Stomach (tissue), 8 donors: ENCODE measurements at regions not wholly inside any gene's neighbourhood (a gene's known extent, or its start where the extent isn't known, plus 50 kb on each side); places are given as distances from the start of the nearest gene placed in this dataset.
A peak's percentile ranks its signal among the peaks of the same experiment; 100 is the strongest.

Experiments
- DNase-seq, 2 donors: peaks; one replicate each; pipeline versions ENCODE4 v3.0.0 to v3.0.0-alpha.2; 2013 to 2019
- H3K27ac ChIP-seq, 5 donors: fragments of 200-600 bp in 4 of 5; sonication (generic) in 4 of 5; one replicate each; pipeline ENCODE4 v1.5.1; 2013 to 2019; ENCODE audit warnings: mild to moderate bottlenecking in 1 of 5, moderate library complexity in 1 of 5
- H3K27me3 ChIP-seq, 3 donors: fragments of 200-600 bp; sonication (generic); one replicate each; pipeline ENCODE4 v1.5.1; 2017 to 2019; ENCODE audit warnings: mixed run types in 1 of 3
- H3K36me3 ChIP-seq, 4 donors: fragments of 200-600 bp; sonication (generic); 1 replicate in 3 of 4; 2 replicates in 1 of 4; pipeline ENCODE4 v1.5.1; 2016 to 2019
- H3K4me1 ChIP-seq, 4 donors: fragments of 200-600 bp; sonication (generic); one replicate each; pipeline ENCODE4 v1.5.1; 2016 to 2019
- H3K4me3 ChIP-seq, 4 donors: fragments of 200-600 bp; sonication (generic) in 3 of 4; one replicate each; pipeline ENCODE4 v1.5.1; 2016 to 2019; ENCODE audit warnings: mild to moderate bottlenecking in 1 of 4
- H3K9me3 ChIP-seq, 4 donors: fragments of 200-600 bp; sonication (generic); one replicate each; pipeline ENCODE4 v1.5.1; 2016 to 2019
- CTCF ChIP-seq, 7 experiments: fragments of 450-650 bp in 4 of 7; fragments of 200-600 bp in 3 of 7; sonication (generic) in 3 of 7; IDR thresholded peaks; one replicate each; pipeline ENCODE4 v1.5.1; 2016 to 2019; ENCODE audit warnings: antibody characterized with exemption in 7 of 7, control low read depth in 2 of 7, mild to moderate bottlenecking in 1 of 7
- EP300 ChIP-seq: sonication (generic); formaldehyde crosslinking; IDR thresholded peaks from one replicate; pipeline ENCODE4 v1.6.1; 2017; ENCODE audit warnings: antibody characterized with exemption
- POLR2A ChIP-seq, 4 donors: fragments of 450-650 bp; IDR thresholded peaks; one replicate each; pipeline ENCODE4 v1.6.1; 2016; ENCODE audit warnings: antibody characterized with exemption in 4 of 4, control low read depth in 2 of 4, mild to moderate bottlenecking in 1 of 4, moderate library complexity in 1 of 4
- POLR2AphosphoS5 ChIP-seq, 3 donors: sonication (generic); formaldehyde crosslinking; IDR thresholded peaks; one replicate each; pipeline ENCODE4 v1.6.1; 2016; ENCODE audit warnings: antibody characterized with exemption in 3 of 3
- WGBS, 5 donors: extraction: QIAGEN DNeasy Blood & Tissue Kit in 3 of 5; methylation state at CpG; one replicate each; pipeline versions ENCODE4 v1.1.5 to v1.1.7; 2013 to 2018; 5-methylcytosine and 5-hydroxymethylcytosine counted together
- intact Hi-C: fragments of 100-400 bp; cut with DNase I; formaldehyde crosslinking; loops from one replicate; pipeline ENCODE4 v1.15.1; 2023; ENCODE audit warnings: low total_unique reads
- donor health status: healthy with polysubstance abuse.
- donor health status: Bipolar disorder and iron deficiency.
- donor health status: healthy.

DNA sequence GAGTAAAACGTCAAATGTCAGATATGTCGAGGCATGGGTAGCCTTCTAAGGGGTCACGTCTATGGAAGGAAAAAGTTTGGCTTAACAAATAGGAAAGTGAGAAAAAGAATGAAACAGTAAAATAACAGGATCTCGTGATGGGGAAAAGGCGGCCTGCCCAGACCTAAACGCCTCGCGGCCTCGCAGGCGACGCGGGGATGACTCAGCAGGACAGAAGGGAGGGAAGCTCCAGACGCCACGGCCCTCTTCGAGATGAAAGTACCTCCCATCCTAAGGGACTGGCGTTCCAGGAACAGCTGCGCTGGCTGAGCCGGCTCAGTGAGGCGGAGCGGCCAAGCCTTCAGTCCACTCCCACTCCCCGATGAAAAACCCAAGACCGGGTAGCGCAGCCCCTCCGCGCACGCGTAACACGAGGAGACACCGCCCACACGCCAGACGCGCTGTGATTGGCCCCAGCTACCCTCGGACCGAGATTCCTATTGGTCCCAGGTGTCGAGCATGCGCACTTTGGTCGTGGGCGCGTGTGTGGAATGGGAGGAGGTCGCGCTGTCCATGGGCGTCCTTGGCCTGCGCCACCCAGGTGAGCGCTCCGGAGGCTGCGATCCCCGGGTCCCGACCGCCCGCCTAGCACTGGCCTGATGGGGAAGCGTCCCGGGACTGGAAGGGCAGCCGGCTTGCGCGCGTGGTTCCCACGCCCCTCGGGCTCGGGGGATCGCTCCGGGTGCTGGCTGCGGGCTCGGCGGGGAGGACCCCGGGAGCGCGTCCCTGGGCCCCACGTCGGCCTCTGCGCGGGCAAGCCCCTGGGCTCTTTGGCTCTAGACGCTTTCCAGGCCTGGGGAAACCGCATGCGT lies 588.5 kb downstream of the MTRR start:
- WGBS, 5 donors = 17 to 44% (median 24%) methylated on average over 28 to 74 of the region's 74 CpGs
- peak overlapping the region; percentile 77 to 89 (median 84) for H3K27ac ChIP-seq
- intact Hi-C loops = no loop called here
- H3K9me3 ChIP-seq = peaks cover 0 to 7% (median 0%) of the 10 kb centered on the region in 4 donors
- H3K4me1 ChIP-seq = peaks cover 0 to 24% (median 7%) of the 10 kb centered on the region in 4 donors
- peak overlapping the region; percentile 57 to 85 (median 78) for H3K4me3 ChIP-seq
- TF ChIP-seq EP300 (no peak), POLR2A (IDR thresholded peaks at IDR 0.05) (no peak), CTCF (IDR thresholded peaks at IDR 0.05) (no peak), POLR2AphosphoS5 (IDR thresholded peaks at IDR 0.05) (peak; percentile 6 to 81 (median 34))
- H3K27me3 ChIP-seq = no peaks in the 10 kb centered on the region
- H3K36me3 ChIP-seq = peaks cover 0 to 18% (median 2%) of the 10 kb centered on the region in 4 donors
- DNase-seq = peak; percentile 85 to 98

DNA sequence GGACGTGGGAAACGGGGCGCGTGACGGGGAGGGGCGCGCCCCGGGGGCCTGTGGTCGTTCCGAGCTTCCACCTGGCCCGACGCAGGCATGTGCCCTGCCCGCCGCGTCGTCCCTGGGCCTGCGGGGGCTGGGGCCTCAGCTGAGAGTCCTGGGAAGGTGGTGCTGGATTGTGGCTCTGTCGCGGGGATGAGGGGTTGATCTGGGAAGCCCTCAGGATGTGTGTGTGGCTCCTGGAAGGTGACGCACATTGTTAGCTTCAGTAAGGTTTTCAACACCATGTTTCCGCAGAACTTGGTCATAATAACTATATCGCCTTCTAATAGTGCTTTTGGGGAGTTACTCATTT lies 589.1 kb downstream of the MTRR start:
- Histone ChIP-seq H3K4me1 (peaks cover 0 to 24% (median 7%) of the 10 kb centered on the region in 4 donors), H3K27ac (peak overlapping the region; percentile 77 to 89 (median 84)), H3K27me3 (no peaks in the 10 kb centered on the region), H3K9me3 (peaks cover 0 to 7% (median 0%) of the 10 kb centered on the region in 4 donors), H3K4me3 (peak overlapping the region; percentile 57 to 85 (median 78)), H3K36me3 (peaks cover 0 to 18% (median 2%) of the 10 kb centered on the region in 4 donors)
- WGBS, 5 donors = 26 to 38% (median 34%) methylated on average over 8 to 22 of the region's 22 CpGs
- TF ChIP-seq POLR2A (IDR thresholded peaks at IDR 0.05) (no peak), CTCF (IDR thresholded peaks at IDR 0.05) (no peak), EP300 (no peak), POLR2AphosphoS5 (IDR thresholded peaks at IDR 0.05) (no peak)
- peak in 1 of 2 donors; percentile 54 for DNase-seq
- intact Hi-C loops = no loop called here

GRCh38 chr5:8461543-8461942 lies 592.6 kb downstream of the MTRR start:
- intact Hi-C loops = no loop called here
- Histone ChIP-seq H3K36me3 (peaks cover 0 to 18% (median 2%) of the 10 kb centered on the region in 4 donors), H3K27me3 (no peaks in the 10 kb centered on the region), H3K9me3 (peaks cover 0 to 7% (median 0%) of the 10 kb centered on the region in 4 donors), H3K4me3 (peak overlapping the region in 1 of 4 donors; percentile 18), H3K4me1 (peaks cover 0 to 24% (median 7%) of the 10 kb centered on the region in 4 donors), H3K27ac (peak overlapping the region in 2 of 5 donors; percentile 5 to 21)
- 50 to 62% (median 59%) methylated on average over 3 of the region's 3 CpGs for WGBS, 5 donors
- peak; percentile 27 to 36 for DNase-seq
- TF ChIP-seq EP300 = no peak
- no peak for TF ChIP-seq POLR2AphosphoS5 (IDR thresholded peaks at IDR 0.05)
- no peak for TF ChIP-seq POLR2A (IDR thresholded peaks at IDR 0.05)
- no peak for TF ChIP-seq CTCF (IDR thresholded peaks at IDR 0.05)

DNA sequence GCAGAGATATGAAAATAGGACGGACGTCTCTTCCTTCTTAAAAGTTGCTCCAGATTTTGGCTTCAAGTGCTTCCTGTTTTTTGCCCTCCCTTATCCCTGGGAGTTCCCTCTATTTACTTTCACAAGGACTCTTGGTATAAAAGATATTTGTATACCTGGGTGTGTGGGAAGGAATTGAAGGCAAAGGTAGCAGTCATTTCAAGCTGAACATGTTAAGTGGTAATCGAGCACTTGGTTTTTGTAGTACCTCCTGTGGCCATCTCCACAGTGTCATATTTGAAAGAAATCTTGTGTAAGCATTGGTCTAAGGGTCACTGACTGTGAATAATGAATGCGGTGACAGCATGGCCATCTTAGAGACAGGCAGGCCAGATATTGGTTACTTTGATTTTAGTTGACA lies 593.6 kb downstream of the MTRR start:
- H3K36me3 ChIP-seq = peaks cover 0 to 18% (median 2%) of the 10 kb centered on the region in 4 donors
- TF ChIP-seq EP300 (no peak), CTCF (IDR thresholded peaks at IDR 0.05) (no peak), POLR2AphosphoS5 (IDR thresholded peaks at IDR 0.05) (peak in 1 of 3 donors; percentile 27)
- 24 to 55% (median 40%) methylated on average over 4 of the region's 4 CpGs for WGBS, 5 donors
- H3K9me3 ChIP-seq = peaks cover 0 to 4% (median 0%) of the 10 kb centered on the region in 4 donors
- intact Hi-C loops = no loop called here
- H3K4me1 ChIP-seq = peaks cover 0 to 24% (median 7%) of the 10 kb centered on the region in 4 donors
- peak overlapping the region in 2 of 5 donors; percentile 27 to 49 for H3K27ac ChIP-seq
- no peak overlapping the region for H3K4me3 ChIP-seq
- H3K27me3 ChIP-seq = no peaks in the 10 kb centered on the region
- peak in 1 of 2 donors; percentile 62 for DNase-seq
